IMR-90 (cell line): ENCODE measurements at regions not wholly inside any gene's neighbourhood (a gene's known extent, or its start where the extent isn't known, plus 50 kb on each side); places are given as distances from the start of the nearest gene placed in this dataset.

Experiments used
- ATAC-seq: fragments of 200-7000 bp; cut with Tn5 transposase; 2 replicates; pipeline ENCODE4 v1.9.1; 2020; ENCODE audit warnings: low read depth, mild to moderate bottlenecking, moderate library complexity
- BruUV-seq: library from RNA; stranded (reverse); fragments of 400-500 nt; replicated peaks from 2 replicates; lab custom pipeline; 2021; lab: Mats Ljungman, UMichigan
- CTCF ChIA-PET: fragments of 300-600 bp; formaldehyde crosslinking; extraction: SDS; loops from one replicate; lab custom pipeline; 2021; ENCODE audit warnings: antibody characterized with exemption; lab: Yijun Ruan, JAX
- POLR2A ChIA-PET: fragments of 300-600 bp; sonication (Branson Sonifier 250); formaldehyde crosslinking; loops from one replicate; lab custom pipeline; 2022; ENCODE audit warnings: antibody characterized with exemption; ENCODE audit not compliant: unreplicated experiment; lab: Charles Lee
- DNase-seq: peaks from one replicate; pipeline ENCODE4 v3.0.0; 2013
- H2AFZ ChIP-seq: replicated peaks from 2 replicates; pipeline ENCODE3; 2013; ENCODE audit warnings: low read length, mild to moderate bottlenecking; ENCODE audit not compliant: poor library complexity
- H2AK5ac ChIP-seq: 2 replicates; pipeline ENCODE4 v1.6.1; 2013; ENCODE audit warnings: low read depth, low read length, inconsistent platforms
- H2AK9ac ChIP-seq: replicated peaks from 2 replicates; pipeline ENCODE3; 2013; ENCODE audit warnings: mild to moderate bottlenecking, low read depth, low read length, moderate library complexity; ENCODE audit not compliant: poor library complexity
- H2BK120ac ChIP-seq: 2 replicates; pipeline ENCODE4 v1.6.1; 2013; ENCODE audit warnings: low read depth, low read length, inconsistent platforms
- H2BK15ac ChIP-seq: 3 replicates; pipeline ENCODE4 v1.6.1; 2013; ENCODE audit warnings: low read depth, low read length, inconsistent platforms
- H2BK20ac ChIP-seq: 2 replicates; pipeline ENCODE4 v1.6.1; 2013; ENCODE audit warnings: low read depth, mild to moderate bottlenecking, inconsistent platforms, low read length, moderate library complexity
- H2BK5ac ChIP-seq: 2 replicates; pipeline ENCODE4 v1.6.1; 2013; ENCODE audit warnings: mild to moderate bottlenecking, low read depth, low read length, inconsistent platforms; ENCODE audit not compliant: poor library complexity, severe bottlenecking
- H3K14ac ChIP-seq: replicated peaks from 2 replicates; pipeline ENCODE4 v1.6.1; 2013; ENCODE audit warnings: low read depth, low read length, inconsistent platforms
- H3K18ac ChIP-seq: 2 replicates; pipeline ENCODE4 v1.6.1; 2013; ENCODE audit warnings: low read depth, low read length, control low read depth
- H3K23ac ChIP-seq: 2 replicates; pipeline ENCODE4 v1.6.1; 2013; ENCODE audit warnings: low read depth, low read length, inconsistent platforms
- H3K27ac ChIP-seq: 2 replicates; pipeline ENCODE4 v1.5.1; 2013; ENCODE audit warnings: mild to moderate bottlenecking, control low read depth, low read length; ENCODE audit not compliant: insufficient read depth
- H3K27me3 ChIP-seq: 2 replicates; pipeline ENCODE4 v1.6.1; 2013; ENCODE audit warnings: low read length; ENCODE audit not compliant: control insufficient read depth, insufficient read depth
- H3K36me3 ChIP-seq: 2 replicates; pipeline ENCODE4 v1.6.1; 2013; ENCODE audit warnings: low read length, mixed read lengths; ENCODE audit not compliant: control insufficient read depth, insufficient read depth
- H3K4ac ChIP-seq: 2 replicates; pipeline ENCODE4 v1.6.1; 2013; ENCODE audit warnings: low read depth, low read length, inconsistent platforms
- H3K4me1 ChIP-seq: 2 replicates; pipeline ENCODE4 v1.6.1; 2013; ENCODE audit warnings: low read length, mixed read lengths; ENCODE audit not compliant: control insufficient read depth, insufficient read depth
- H3K4me2 ChIP-seq: 2 replicates; pipeline ENCODE4 v1.6.1; 2013; ENCODE audit warnings: low read depth, mild to moderate bottlenecking, control low read depth, low read length, moderate library complexity
- H3K4me3 ChIP-seq: 2 replicates; pipeline ENCODE4 v1.5.1; 2013; ENCODE audit warnings: low read depth, mild to moderate bottlenecking, control low read depth, low read length, moderate library complexity; ENCODE audit not compliant: insufficient read depth
- H3K56ac ChIP-seq: 2 replicates; pipeline ENCODE4 v1.6.1; 2013; ENCODE audit warnings: low read length, inconsistent platforms; ENCODE audit not compliant: insufficient read depth; ENCODE audit errors: extremely low read depth
- H3K79me1 ChIP-seq, 2 experiments: 2 replicates each; pipeline ENCODE4 v1.6.1; 2013; ENCODE audit warnings: low read length in 2 of 2, inconsistent platforms in 1 of 2, low read depth in 1 of 2
- H3K9ac ChIP-seq: 2 replicates; pipeline ENCODE4 v1.6.1; 2013; ENCODE audit warnings: low read depth, low read length, control low read depth
- H3K9me1 ChIP-seq: 2 replicates; pipeline ENCODE4 v1.6.1; 2013; ENCODE audit warnings: low read length, inconsistent platforms; ENCODE audit not compliant: insufficient read depth
- H3K9me3 ChIP-seq: 2 replicates; pipeline ENCODE4 v1.6.1; 2013; ENCODE audit warnings: low read length; ENCODE audit not compliant: control insufficient read depth, insufficient read depth
- H4K20me1 ChIP-seq: 2 replicates; pipeline ENCODE4 v1.6.1; 2013; ENCODE audit warnings: low read length, inconsistent platforms; ENCODE audit not compliant: insufficient read depth
- H4K5ac ChIP-seq: 2 replicates; pipeline ENCODE4 v1.6.1; 2013; ENCODE audit warnings: mild to moderate bottlenecking, low read depth, low read length, control low read depth
- H4K8ac ChIP-seq, 2 experiments: 2 replicates each; pipeline ENCODE4 v1.6.1; 2013; ENCODE audit warnings: low read depth in 2 of 2, low read length in 2 of 2, control low read depth in 1 of 2, inconsistent platforms in 1 of 2
- H4K91ac ChIP-seq: 2 replicates; pipeline ENCODE4 v1.6.1; 2013; ENCODE audit warnings: low read depth, low read length, inconsistent platforms; ENCODE audit not compliant: insufficient read depth
- BHLHE40 ChIP-seq: fragments of 150-350 bp; IDR thresholded peaks from 2 replicates; pipeline ENCODE4 v1.6.1; 2016; ENCODE audit warnings: mild to moderate bottlenecking, low read depth, low read length
- CEBPB ChIP-seq: IDR thresholded peaks from 2 replicates; pipeline ENCODE4 v1.6.1; 2012; ENCODE audit warnings: low read depth, low read length, improper control_type of control experiment
- CHD1 ChIP-seq: IDR thresholded peaks from 2 replicates; pipeline ENCODE4 v1.6.1; 2012; ENCODE audit warnings: low read depth, low read length, improper control_type of control experiment
- MAZ ChIP-seq: IDR thresholded peaks from 2 replicates; pipeline ENCODE4 v1.6.1; 2012; ENCODE audit warnings: low read depth, mild to moderate bottlenecking, low read length, improper control_type of control experiment, moderate library complexity, borderline replicate concordance
- NFE2L2 ChIP-seq: fragments of 150-350 bp; IDR thresholded peaks from 2 replicates; pipeline ENCODE4 v1.6.1; 2016; ENCODE audit warnings: low read depth, mild to moderate bottlenecking, low read length
- POLR2A ChIP-seq: IDR thresholded peaks from 2 replicates; pipeline ENCODE4 v1.6.1; 2012; ENCODE audit warnings: mild to moderate bottlenecking, low read depth, low read length
- RCOR1 ChIP-seq: IDR thresholded peaks from 2 replicates; pipeline ENCODE4 v1.6.1; 2012; ENCODE audit warnings: mild to moderate bottlenecking, low read length, improper control_type of control experiment; ENCODE audit not compliant: insufficient replicate concordance
- SMC3 ChIP-seq: fragments of 150-350 bp; IDR thresholded peaks from 2 replicates; pipeline ENCODE4 v1.6.1; 2016; ENCODE audit warnings: low read depth, mild to moderate bottlenecking, antibody characterized with exemption, low read length, moderate library complexity
- WGBS, 2 experiments: methylation state at CpG; one replicate each; pipeline versions ENCODE4 v1.1.5 to v1.1.7; 2013; ENCODE audit warnings: missing lambda C conversion rate in 2 of 2; ENCODE audit not compliant: insufficient read length in 1 of 2; ENCODE audit errors: extremely low coverage in 2 of 2; 5-methylcytosine and 5-hydroxymethylcytosine counted together
- dilution Hi-C: fragments of 300-500 bp; cut with HindIII; formaldehyde crosslinking; loops from one replicate; pipeline ENCODE4 v1.14.3; 2018; ENCODE audit warnings: low sequenced_read_pairs; ENCODE audit not compliant: unreplicated experiment
- in situ Hi-C: fragments of 300-500 bp; cut with MboI; formaldehyde crosslinking; loops from 3 replicates; pipeline ENCODE4 v1.14.3; 2019; ENCODE audit warnings: low sequenced_read_pairs, inconsistent platforms, mixed read lengths
- intact Hi-C: fragments of 100-400 bp; cut with micrococcal nuclease; formaldehyde crosslinking; loops from 2 replicates; pipeline ENCODE4 v1.10.0; 2022
- TF ChIP-seq, protein P1 (sequence below): fragments of 150-350 bp; IDR thresholded peaks from 2 replicates; pipeline ENCODE4 v1.6.1; 2016; ENCODE audit warnings: low read depth, mild to moderate bottlenecking, low read length, moderate library complexity, borderline replicate concordance
- TF ChIP-seq, protein P2 (sequence below): fragments of 150-350 bp; IDR thresholded peaks from 2 replicates; pipeline ENCODE4 v1.6.1; 2017; ENCODE audit warnings: mild to moderate bottlenecking, antibody characterized with exemption, low read length, low read depth

DNA sequence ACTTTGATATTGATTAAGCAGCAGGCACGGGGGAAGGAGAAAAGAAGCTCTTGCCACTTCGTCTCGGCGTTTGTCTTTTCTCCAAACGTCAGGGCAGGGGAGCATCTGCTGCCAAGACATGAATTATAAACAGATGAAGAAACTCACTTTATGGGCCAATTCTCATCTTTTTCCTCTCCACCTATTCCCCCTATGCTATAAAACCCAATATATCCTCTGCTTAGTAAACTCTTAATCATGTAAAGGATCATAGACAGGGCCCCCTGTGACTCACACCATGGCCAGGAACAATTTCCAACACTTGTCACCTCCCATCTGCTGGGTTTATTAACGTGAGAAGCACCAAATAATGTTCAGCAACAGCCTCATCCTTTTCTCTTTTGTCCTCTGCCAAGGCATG lies 1092.1 kb upstream of the TMEM132C start:
- Histone ChIP-seq H3K9me3 (peaks cover 27% of the 10 kb centered on the region), H3K23ac (no peak overlapping the region), H2BK20ac (no peak overlapping the region), H4K5ac (no peak overlapping the region), H2BK5ac (no peak overlapping the region), H3K18ac (no peak overlapping the region), H4K91ac (no peak overlapping the region), H3K36me3 (no peaks in the 10 kb centered on the region), H3K4me1 (peaks cover 9% of the 10 kb centered on the region), H4K20me1 (no peaks in the 10 kb centered on the region), H3K27ac (no peak overlapping the region), H3K27me3 (no peaks in the 10 kb centered on the region), H4K8ac (no peak overlapping the region), H3K79me1 (no peaks in the 10 kb centered on the region), H2BK120ac (no peak overlapping the region), H3K56ac (no peak overlapping the region), H3K4me3 (no peak overlapping the region), H3K9me1 (no peaks in the 10 kb centered on the region), H2AK9ac (no peak overlapping the region), H2BK15ac (no peak overlapping the region), H3K4me2 (no peak overlapping the region), H2AK5ac (no peak overlapping the region), H3K4ac (no peak overlapping the region), H3K9ac (no peak overlapping the region), H2AFZ (no peak overlapping the region), H3K14ac (no peak overlapping the region)
- intact Hi-C loops: no loop called here
- in situ Hi-C loops: no loop called here
- WGBS, 2 experiments: no CpG with 5 or more reads among the region's 6 CpGs
- POLR2A ChIA-PET: no interaction called here
- CTCF ChIA-PET: interaction anchor here (0.6 kb wide), 1 partner anchor 28 kb away, joined by 3 read pairs; no protein-coding TSS in a partner anchor
- DNase-seq: no peak
- TF ChIP-seq MAZ (no peak), NFE2L2 (no peak), CHD1 (no peak), BHLHE40 (no peak), RCOR1 (no peak), CEBPB (no peak), SMC3 (no peak), POLR2A (no peak)
- TF ChIP-seq, protein P1, sequence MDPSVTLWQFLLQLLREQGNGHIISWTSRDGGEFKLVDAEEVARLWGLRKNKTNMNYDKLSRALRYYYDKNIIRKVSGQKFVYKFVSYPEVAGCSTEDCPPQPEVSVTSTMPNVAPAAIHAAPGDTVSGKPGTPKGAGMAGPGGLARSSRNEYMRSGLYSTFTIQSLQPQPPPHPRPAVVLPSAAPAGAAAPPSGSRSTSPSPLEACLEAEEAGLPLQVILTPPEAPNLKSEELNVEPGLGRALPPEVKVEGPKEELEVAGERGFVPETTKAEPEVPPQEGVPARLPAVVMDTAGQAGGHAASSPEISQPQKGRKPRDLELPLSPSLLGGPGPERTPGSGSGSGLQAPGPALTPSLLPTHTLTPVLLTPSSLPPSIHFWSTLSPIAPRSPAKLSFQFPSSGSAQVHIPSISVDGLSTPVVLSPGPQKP: no peak
- TF ChIP-seq, protein P2, sequence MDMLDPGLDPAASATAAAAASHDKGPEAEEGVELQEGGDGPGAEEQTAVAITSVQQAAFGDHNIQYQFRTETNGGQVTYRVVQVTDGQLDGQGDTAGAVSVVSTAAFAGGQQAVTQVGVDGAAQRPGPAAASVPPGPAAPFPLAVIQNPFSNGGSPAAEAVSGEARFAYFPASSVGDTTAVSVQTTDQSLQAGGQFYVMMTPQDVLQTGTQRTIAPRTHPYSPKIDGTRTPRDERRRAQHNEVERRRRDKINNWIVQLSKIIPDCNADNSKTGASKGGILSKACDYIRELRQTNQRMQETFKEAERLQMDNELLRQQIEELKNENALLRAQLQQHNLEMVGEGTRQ: no peak
- BruUV-seq: no TSS peak
- ATAC-seq: no peak
- dilution Hi-C loops: no loop called here
